ENCODE measurements at regions not wholly inside any gene's neighbourhood (a gene's known extent, or its start where the extent isn't known, plus 50 kb on each side); places are given as distances from the start of the nearest gene placed in this dataset.
"Not testable (repeated sequence)": the region's sequence is repeated elsewhere in the genome, so short reads cannot be mapped to it uniquely, and the experiment has no call there.

DNA sequence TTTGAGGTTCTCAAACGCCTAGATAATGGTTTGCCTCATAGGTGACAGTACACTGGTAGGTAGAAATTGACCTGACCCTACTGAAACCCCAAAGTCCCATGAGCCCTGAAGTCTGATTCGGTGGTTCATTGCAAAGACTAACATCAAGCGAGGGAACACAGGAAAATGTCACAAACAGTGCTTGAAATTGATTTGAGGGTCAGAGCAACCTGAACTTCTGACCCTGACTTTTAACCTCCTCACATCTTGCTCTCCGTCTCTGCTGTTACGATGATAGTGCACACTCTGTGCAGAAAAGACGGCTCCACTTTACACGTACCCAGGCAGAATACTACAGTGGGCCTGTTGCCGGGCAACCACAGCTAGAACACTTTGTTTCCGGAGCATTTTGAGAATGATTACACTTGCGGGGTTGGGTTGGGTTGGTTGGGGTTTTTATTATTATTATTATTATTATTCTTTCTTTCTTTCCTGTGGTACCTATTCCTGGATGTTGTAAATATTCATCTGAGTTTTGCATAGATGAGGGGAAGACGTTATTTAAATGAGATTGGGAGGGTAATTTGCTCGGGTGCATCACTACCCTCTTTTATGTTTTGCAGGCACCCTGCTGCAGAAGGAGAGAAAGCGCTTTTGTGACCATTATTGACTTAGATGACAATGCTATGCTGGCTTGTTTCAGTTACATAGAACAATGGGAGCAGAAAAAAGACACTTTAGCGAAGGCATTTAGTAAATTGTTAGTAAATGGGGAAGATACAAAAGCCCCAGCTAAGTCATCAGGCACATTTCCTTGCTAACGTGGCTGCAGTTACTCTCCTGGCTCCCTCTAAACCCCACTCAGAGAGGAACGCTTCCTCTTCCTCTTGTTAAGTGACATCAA lies 438.1 kb upstream of the NRP1 start:
- TF ChIP-seq, protein P1, sequence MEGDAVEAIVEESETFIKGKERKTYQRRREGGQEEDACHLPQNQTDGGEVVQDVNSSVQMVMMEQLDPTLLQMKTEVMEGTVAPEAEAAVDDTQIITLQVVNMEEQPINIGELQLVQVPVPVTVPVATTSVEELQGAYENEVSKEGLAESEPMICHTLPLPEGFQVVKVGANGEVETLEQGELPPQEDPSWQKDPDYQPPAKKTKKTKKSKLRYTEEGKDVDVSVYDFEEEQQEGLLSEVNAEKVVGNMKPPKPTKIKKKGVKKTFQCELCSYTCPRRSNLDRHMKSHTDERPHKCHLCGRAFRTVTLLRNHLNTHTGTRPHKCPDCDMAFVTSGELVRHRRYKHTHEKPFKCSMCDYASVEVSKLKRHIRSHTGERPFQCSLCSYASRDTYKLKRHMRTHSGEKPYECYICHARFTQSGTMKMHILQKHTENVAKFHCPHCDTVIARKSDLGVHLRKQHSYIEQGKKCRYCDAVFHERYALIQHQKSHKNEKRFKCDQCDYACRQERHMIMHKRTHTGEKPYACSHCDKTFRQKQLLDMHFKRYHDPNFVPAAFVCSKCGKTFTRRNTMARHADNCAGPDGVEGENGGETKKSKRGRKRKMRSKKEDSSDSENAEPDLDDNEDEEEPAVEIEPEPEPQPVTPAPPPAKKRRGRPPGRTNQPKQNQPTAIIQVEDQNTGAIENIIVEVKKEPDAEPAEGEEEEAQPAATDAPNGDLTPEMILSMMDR (IDR thresholded peaks at IDR 0.05; ENCODE audit: insufficient read depth, low read depth, low read length, missing control alignments) = no peak
- peak; percentile 24 for DNase-seq (ENCODE audit: low read depth)
- H3K4me3 ChIP-seq (ENCODE audit: low read depth, low read length) = no peak overlapping the region

DNA sequence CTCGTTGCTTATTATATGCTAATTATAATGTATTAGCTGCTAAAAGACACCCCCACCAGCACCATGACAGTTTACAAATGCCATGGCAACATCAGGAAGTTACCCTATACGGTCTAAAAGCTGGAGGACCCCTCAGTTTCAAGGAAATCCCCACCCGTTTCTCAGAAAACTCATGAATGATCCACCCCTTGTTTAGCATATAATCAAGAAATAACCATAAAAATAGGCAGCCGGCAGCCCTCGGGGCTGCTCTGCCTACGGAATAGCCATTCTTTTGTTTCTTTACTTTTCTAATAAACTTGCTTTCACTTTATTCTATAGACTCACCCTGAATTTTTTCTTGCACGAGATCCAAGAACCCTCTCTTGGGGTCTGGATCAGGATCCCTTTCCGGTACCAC lies 437.4 kb upstream of the NRP1 start:
- not testable (repeated sequence) for DNase-seq (ENCODE audit: low read depth); H3K4me3 ChIP-seq (ENCODE audit: low read depth, low read length)

DNA sequence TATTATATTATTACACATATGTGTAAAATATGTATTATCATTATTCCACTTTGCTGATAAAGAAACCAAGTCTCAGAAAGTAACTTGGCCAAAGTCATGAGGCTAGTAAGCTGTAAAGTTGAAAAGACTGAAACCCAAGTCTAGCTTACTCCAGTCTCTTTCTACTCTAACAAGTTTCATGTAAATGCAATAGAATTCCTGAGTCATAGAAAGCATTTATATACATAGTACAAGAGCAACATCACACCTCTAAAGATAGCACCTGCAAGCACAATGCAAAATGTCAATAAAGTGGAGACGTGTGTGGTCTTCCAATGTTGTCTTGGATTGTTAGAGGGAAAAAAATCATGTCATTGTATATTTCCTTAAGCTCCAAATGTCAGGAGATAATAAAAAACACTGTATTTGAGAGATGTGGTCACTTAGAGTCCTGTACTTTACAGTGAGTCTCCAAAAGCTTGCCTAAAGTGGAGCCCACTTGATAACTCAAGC lies 430.3 kb upstream of the NRP1 start:
- H3K4me3 ChIP-seq (ENCODE audit: low read depth, low read length) = no peak overlapping the region
- no peak for DNase-seq (ENCODE audit: low read depth)
- TF ChIP-seq, protein P1 (IDR thresholded peaks at IDR 0.05; ENCODE audit: insufficient read depth, low read depth, low read length, missing control alignments) = no peak

DNA sequence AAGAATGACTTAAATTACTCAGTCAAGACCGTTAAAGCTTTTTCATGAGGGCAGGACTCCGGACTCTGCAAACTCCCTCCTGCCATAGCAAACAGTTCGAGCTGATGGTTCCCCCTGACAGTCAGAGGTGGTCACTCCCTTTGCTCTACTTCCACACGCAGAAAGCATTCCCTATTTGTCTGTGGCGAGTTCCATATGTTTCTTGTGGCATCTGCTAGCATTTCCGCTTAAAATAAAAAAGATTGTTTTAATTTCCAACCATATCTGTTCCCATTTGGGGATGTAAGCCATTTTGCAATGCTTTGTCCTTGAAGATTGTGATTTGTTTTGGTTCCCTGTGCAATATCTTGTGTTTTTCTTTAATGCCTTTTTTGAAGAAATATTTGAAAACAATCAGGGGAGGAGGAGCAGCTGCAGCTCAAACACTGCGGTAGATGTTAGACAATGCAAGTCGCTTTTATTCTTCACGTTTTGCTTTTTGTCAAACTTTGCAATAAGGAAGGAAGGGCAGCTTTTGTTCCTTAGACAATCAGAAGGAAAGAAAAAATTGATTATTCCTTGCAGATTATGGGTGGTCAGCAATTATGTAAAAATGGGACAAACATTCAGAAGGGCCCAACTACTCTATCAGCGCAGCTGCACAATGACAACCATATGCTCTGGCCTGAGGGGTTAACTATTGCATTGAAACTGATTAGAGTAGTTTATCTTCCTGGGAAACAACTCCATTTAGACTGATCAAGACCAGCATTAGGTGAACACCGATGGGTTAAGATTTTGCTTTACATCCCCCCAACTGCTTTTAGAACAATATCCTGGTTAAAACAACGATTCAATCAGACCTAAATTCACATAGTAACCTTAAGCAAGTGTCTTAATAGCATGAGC lies 425.8 kb upstream of the NRP1 start:
- no peak overlapping the region for H3K4me3 ChIP-seq (ENCODE audit: low read depth, low read length)
- TF ChIP-seq, protein P1 (IDR thresholded peaks at IDR 0.05; ENCODE audit: insufficient read depth, low read depth, low read length, missing control alignments) = no peak
- DNase-seq (ENCODE audit: low read depth) = no peak

DNA sequence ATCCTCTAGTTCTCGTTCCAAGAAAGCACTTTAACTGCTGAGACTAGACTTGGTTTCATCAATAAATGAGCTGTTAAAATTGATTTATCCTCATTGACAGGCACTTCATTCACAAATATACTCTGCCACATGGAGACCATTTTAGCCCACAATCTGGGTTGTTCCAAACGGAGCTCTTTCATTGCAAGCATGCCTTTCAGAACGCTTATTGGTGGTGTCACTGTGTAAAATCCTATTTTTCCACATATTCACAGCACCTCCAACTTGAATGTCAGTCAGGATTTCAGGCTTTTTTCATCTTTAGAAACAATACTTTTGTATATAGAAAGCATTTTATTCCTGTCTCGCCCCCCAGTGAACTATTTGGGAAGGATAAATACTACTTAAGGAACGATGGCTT lies 424.7 kb upstream of the NRP1 start:
- DNase-seq (ENCODE audit: low read depth) = no peak
- TF ChIP-seq, protein P1 (IDR thresholded peaks at IDR 0.05; ENCODE audit: insufficient read depth, low read depth, low read length, missing control alignments) = no peak
- no peak overlapping the region for H3K4me3 ChIP-seq (ENCODE audit: low read depth, low read length)

DNA sequence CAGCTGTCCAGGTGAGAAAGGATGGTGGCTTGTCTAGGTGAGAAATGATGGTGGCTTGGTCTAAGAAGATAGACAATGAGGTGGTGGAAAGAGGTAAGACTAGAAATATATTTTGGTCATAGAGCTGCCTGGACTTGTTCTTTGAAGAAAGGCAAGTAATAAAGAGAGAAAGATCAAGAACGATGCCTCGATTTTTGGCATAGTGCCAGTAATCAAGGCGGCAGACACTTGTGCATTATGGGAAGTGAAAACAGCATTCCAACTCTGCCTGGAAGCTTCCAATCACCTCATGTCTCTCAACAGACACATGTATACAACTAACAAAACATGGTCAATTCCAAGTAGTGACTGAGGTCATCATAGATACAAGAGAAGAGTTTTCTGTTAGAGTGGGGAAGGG lies 423.8 kb upstream of the NRP1 start:
- H3K4me3 ChIP-seq (ENCODE audit: low read depth, low read length) = no peak overlapping the region
- TF ChIP-seq, protein P1 (IDR thresholded peaks at IDR 0.05; ENCODE audit: insufficient read depth, low read depth, low read length, missing control alignments) = no peak
- DNase-seq (ENCODE audit: low read depth) = no peak

DNA sequence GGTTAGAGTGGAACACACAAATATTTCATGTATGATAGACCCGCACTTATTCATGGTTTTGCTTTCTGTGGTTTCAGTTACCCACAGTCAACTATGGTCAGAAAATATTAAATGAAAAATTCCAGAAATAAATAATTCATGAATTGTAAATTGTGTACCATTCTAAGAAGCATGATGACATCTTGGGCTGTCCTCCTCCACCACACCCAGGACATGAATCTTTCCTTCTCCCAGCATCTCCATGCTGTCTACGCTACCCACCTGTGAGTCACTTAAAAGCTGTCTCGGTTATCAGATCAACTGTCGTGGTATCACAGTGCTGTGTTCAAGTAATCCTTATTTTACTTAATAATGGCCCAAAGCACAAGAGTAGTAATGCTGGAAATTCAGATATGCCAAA lies 419.6 kb upstream of the NRP1 start:
- TF ChIP-seq, protein P1 (IDR thresholded peaks at IDR 0.05; ENCODE audit: insufficient read depth, low read depth, low read length, missing control alignments) = no peak
- no peak for DNase-seq (ENCODE audit: low read depth)
- no peak overlapping the region for H3K4me3 ChIP-seq (ENCODE audit: low read depth, low read length)
